SKM-1 treated with dmso at 0.1 percent for 144 hours (cell line): ENCODE measurements at regions not wholly inside any gene's neighbourhood (a gene's known extent, or its start where the extent isn't known, plus 50 kb on each side); places are given as distances from the start of the nearest gene placed in this dataset.
"Not testable (repeated sequence)": the region's sequence is repeated elsewhere in the genome, so short reads cannot be mapped to it uniquely, and the experiment has no call there.

ENCODE experiments used
- DNase-seq: peaks from one replicate; lab custom pipeline; 2025; ENCODE audit not compliant: unreplicated experiment; lab: John Stamatoyannopoulos, UW

DNA sequence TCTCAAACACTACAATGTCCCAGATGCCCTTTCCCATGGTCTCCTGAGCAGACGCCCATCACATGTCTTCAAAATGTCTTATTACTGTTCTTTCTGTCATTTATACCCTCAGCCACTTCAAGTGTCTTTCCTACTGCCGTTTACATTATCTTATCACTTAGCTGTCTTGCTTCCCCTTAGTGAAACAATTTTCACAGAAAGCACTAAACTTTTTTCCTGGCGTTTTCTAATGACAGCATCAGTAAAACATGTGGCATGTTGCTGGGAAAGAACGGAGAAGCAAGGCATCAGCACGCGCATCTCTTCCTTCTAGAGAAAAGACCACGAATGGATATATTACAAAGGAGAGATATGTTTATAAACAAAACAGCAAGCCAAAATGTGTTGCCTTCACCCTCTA lies 189.7 kb upstream of the SLIT2 start:
- DNase-seq: no peak

DNA sequence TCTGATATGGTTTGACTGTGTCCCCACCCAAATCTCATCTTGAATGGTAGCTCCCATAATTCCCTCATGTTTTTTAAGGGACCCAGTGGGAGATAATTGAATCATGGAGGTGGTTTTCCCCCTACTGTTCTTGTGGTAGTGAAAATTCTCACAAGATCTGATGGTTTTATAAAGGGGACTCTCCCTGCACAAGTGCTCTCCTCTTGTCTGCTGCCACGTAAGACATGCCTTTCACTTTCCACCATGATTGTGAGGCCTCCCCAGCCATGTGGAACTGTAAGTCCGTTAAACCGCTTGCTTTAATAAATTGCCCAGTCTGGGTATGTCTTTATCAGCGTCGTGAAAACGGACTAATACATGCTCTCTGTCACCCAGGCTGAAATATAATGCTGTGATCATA lies 200.9 kb upstream of the SLIT2 start:
- DNase-seq: no peak

DNA sequence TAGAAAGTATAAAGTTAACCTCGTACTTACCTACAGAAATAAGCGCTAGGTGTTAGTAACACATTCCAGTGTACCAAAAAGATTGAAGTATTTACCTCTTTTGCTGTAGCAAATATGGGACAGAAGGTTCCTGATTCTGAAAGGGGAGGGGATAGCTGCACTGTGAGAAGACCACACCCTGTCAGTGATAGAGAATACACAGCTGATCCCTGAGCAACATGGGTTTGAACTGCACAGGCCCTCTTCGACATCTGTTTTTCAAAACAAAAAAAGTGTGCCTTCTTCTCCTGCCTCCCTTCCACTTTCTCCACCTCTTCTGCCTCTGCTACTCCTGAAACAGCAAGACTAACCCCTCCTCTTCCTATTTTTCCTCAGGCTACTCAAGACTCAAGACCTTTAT lies 201.8 kb upstream of the SLIT2 start:
- no peak for DNase-seq

DNA sequence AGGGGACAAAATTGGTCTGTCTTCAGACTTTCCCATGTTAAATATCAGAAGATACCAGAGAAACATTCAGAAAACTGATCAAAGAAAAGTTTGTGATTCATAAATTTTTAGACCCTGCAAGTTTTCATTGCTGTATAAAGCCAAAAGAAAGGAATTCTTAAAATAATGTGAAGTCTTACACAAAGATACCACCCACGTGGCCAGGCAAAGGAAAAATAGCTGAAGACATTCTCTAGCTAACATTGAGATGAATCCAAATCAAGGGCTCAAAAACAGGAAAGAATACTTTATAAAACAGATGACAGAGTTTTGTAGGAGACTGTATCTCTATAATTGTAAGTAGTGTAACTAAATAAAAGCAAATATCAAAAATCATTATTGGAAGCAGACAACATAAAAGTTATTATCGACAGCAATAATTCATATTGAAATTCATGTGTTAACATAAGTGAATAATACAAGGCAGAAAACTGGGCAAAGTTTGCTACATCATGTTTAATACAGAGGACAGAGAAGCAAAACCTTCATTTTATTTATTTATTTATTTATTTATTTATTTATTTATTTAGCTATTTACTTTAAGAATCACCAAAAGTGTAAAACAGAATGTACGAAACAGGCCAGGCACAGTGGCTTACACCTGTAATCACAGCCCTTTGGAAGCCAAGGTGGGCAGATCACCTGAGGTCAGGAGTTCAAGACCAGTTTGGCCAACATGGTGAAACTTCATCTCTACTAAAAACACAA lies 204.6 kb upstream of the SLIT2 start:
- no peak for DNase-seq

DNA sequence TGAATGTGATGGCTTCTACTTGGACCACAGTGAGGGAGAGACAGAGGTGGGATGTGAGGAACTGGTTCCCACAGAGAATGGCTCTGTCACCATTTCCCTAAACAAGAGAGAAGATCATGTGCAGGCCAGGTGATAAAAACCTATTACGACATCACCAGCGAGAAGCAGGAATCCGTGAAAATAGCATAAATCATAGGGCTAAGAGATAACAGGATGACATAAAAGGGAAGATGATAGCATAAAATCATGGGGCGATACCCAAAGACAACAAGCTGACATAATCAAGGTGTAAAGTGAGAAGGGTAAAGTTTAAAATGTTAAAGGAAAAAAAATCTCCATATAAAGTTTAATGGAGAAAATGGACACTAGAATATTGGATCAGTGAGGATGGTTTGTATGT lies 205.5 kb upstream of the SLIT2 start:
- no peak for DNase-seq

DNA sequence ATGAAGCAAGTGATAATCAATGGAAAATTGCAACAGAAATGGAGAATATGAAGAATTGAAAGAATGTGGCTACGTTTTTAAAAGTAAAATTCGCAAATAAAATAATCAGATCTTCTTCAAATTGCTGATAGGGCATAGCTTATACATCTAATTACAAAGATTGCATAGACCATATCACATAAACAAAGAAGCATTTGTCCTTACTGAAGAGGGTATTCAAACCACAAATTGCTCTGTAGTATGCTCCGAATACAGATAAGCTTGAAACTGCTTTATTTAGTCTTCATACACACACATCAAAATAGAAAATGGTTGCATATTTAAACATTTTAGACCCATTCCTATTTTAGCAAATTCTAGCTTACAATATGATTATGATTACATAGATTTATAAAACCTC lies 206.7 kb upstream of the SLIT2 start:
- no peak for DNase-seq

DNA sequence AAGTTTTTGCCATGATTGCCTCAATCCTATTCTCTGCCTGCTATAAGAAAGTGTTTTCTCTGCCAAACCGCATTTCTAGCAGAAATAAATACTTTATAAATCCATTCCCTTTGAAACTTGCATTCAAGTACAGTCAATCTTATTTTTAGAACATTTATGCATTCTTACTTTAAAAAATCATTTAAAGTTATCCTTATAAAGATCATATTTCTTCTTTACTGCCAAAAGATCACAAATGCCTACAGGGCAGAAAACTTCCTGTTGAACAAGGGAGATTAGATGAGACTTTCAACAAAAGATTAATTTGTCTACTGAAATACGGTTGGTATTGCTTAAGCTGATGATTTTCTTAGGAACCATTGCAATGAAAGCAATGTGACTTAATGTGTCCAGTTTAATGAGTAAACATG lies 207.2 kb upstream of the SLIT2 start:
- DNase-seq: no peak

DNA sequence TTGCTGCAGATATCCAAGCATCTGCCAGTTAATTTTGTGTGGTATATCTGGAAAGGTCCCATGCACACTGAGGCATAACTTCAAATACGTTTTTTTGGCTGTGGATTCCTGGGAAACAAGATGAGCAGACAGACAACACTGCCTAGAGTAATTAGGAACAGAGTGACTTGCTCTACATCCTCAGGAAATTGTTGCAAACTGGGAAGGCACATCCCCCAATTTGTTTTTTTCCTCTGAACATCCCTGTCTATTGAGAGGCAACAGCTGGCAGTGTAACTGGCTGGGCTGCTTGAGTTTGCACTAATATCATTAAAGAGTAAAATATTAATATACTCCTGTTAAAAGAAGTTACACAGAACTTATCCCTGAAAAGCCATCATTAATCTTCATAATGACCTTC lies 207.7 kb upstream of the SLIT2 start:
- DNase-seq: no peak

DNA sequence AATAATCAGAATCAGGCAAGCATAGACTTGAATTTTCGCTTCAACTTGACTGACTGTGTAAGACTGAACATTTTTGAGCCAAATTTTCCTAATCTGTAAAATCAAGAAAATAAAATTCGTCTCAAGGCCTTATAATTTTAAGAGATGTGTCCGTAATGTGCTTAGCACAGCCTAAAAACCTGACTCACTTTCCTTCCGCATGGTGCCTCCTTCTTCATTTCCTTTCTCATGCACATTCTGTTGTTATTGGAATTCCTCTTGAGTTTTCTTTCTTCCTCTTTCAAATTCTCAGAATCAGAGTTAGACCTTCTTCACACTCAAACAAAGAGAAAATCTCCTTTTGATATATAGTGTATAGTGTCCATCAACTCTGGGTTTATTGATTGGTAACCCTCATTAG lies 208.9 kb upstream of the SLIT2 start:
- DNase-seq: no peak

DNA sequence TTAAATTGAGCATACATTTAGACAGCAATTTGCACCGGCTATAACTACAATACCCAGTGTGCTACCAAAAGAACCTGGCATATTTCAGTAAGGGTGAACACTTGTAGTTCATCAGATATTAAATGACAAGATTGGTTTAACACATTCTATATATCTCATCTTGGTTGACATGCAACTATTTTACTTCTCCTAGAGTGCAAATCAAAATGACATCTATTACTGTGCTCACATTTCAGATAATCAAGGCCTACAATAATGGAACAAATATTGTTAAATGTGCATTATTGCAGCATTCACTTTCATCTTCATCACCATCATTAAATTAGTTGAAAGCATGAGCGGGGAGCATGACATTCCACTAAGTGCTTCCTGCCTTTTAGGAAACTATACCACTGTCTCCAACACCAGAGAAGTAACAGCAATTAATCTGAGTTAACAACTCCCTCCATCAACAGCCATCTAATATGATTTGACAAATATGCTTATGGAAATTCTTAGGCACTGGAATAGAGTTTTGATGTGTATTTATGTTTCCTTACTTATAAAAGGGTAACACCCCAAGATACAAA lies 209.8 kb upstream of the SLIT2 start:
- DNase-seq: no peak

DNA sequence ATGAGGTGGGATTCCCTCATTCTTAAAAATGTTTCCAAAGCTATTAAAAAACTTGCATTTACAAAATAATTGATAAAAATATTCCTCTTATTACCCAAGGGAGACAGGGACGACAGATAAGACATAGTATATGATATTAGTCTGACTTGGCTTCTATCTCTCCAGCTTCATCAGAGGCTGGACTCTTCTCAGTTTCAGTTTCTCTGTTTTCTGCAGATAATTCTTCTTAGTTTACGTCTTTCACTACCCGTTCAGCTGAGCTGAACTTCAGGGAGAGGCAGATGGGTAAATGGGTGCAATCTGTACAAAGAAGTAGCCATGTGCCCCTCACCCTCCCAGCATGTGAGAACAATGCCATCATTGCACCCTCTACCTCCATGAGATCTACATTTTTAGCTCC lies 214.0 kb upstream of the SLIT2 start:
- DNase-seq: no peak

DNA sequence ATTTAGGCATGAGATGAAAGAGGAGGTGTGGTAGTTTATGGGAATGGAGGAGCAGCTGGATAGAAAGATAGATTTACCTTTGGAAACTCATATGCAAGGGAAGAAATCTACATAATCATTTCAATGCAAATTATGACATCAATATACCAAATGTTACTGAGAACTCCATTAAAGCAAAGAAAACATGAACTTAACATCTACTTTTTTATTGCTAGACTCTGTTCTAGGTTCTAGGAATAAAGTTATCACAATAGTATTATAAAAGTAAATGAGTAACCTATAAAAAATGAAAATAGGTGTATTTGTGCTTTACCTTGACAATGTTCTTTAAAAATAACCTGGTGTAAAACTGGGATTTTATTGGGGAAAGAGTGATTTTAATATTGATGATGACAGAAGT lies 221.6 kb upstream of the SLIT2 start:
- no peak for DNase-seq

DNA sequence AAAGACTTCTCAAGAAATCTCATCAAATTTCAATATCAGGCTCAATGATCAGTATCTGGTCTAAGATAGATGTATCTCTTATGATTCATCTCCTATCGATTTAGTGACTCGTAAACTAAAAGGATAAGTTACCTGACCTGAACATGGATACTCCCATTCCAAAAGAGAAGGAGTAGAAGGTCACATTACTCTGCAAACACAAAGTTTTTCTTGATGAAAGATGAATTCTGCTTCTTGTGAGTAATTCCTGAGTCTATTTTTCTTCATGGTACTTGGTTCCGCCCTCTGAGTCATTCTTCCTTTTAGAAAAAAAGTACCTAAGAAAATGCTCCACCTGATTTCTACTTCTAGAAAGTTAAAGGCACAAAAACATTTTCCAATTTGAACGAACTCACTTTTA lies 223.1 kb upstream of the SLIT2 start:
- DNase-seq: no peak

DNA sequence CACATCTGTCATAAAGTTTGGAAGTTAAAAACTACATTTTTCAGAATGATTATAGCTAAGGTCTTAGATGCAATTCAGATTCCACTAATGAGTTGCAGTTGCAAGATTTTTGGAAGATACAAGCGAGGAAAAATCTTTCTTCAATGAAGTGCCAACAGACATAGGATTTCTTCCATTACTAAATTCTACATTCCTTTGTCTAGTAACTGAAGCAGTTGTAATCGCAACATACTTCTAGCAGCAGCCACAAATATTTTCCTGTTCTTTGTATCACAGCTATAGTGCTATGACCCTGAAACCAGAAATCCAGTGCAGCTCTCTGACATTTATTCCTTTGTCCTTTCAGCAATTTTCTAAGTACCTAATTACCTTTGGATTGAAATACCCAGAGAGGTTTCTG lies 225.2 kb upstream of the SLIT2 start:
- no peak for DNase-seq

DNA sequence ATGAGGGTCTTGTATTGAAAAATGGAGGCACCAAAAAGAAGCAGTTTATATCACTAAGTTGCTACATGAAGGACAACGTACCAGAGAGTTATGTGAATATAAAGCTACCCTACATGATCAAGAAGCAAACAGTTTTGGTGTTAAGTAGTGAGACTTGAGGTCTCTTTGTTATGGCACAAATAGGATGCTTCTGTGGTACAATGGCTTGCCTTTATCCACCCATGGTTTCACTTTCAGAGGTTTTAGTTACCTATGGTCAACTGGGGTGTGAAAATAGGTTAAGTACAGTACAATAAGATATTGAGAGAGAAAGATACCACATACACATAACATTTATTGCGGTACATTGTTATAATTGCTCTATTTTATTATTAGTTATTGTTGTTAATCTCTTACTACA lies 229.2 kb upstream of the SLIT2 start:
- DNase-seq: no peak

DNA sequence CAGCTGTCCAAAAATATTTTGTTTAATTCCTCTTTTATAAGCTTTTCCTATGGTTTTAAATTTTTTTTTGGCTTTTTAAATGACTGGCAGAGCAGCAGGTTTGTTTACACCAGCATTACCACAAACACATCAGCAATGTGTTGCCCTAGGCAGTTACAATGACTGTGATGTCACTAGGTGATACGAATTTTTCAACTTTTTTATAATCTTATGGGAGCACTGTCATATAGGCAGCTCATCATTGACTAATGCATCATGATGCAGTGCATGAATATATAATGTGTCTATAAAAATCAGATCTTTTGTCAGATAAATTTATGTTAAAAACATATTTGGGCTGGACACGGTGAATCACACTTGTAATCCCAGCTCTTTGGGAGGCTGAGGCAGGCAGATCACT lies 231.6 kb upstream of the SLIT2 start:
- no peak for DNase-seq

DNA sequence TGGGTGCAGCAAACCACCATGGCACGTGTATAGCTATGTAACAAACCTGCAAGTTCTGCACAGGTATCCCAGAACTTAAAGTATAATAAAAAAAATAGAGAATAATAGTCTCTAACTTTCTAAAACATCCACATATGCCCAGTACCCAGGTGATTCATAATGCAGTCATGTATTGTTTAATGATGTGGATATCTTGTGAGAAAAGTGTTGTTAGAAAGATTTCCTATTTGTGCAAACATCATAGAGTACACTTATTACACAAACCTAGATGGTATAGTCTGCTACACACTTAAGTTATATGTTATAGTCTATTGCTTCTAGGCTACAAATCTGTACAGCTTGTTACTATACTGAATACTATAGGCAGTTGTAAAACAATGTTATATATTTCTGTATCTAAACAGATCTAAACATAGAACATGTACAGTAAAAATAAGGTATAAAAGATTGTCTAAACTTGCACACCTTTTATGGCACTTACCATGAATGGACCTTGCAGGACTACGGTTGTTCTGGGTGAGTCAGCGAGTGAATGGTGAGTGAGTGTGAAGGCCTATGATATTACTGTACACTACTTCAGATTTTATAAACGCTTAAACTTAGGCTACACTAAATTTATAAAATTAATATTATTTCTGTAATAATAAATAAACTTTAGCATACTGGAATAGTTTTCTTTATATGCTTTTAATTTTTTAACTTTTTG lies 232.2 kb upstream of the SLIT2 start:
- no peak for DNase-seq

DNA sequence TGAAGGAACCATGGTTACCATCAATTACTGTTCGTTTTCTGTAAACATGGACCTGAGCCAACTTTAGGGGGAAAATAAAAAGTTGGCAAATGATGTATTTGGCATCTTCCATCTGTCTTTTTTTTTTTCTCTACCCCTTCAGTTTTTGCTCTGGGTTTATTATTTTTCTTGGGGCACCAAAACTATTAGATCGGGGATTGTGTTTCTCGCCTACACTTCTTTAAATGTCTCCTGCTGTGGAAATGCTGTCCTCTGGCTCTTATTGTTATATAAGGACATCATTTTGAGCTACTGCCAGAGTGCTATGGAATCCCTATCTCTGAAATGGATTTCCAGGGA lies 234.0 kb upstream of the SLIT2 start:
- no peak for DNase-seq

DNA sequence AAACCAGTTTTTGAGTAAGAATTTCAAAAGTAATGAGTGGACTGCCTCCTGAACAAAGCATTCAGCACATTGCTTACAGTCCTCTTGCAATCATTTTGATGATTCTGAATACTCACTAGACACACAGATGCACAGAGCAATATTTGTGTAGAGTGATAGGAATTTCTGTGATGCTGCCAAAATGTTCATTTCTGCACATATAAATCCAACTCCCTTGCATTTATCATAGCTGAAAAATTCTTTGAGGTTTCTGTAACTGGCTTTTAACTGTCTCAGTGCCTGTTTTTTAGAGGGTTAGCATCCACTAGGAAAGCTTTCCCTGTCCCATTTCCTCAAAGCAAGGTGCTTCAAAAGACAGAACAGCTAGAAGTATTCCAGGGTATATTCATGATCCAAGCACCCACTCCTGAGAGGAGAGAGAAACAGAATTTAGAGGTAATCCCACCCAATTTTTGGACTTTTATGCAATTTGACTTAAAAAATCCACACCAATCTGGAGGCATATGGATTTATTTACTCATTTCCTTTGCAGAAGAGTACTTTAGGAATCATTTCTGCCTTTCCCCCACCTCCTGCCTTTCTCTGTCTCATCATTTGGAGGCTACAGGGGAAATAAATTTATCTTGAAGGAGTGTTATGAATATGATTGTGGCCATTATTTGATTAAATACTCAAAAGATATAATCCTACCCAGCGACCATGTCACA lies 234.5 kb upstream of the SLIT2 start:
- no peak for DNase-seq

DNA sequence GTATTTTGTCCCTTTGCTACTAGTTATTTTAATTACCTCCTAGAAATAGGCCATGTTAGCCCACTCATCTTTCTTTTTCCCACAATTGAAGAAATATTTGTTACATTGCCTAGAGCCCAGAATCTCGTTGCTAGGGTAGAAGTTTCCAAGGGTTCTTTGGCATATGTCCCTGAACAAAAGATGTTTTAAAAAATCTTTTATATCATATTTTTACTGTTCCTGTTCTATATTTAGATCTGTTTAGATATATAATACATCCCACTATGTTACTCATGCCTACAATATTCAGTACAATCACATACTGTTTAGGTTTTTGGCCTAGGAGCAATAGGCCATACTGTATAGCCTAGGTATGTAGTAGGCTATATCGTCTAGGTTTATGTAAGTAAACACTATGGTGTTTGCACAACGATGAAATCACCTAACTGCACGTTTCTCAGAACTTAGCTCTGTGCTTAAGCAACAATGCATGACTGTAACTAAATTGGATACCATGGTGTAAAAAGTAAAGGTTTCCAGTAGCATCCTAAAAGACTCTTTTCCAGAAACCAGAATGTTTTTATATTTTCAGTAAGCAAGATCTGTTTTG lies 236.0 kb upstream of the SLIT2 start:
- no peak for DNase-seq

DNA sequence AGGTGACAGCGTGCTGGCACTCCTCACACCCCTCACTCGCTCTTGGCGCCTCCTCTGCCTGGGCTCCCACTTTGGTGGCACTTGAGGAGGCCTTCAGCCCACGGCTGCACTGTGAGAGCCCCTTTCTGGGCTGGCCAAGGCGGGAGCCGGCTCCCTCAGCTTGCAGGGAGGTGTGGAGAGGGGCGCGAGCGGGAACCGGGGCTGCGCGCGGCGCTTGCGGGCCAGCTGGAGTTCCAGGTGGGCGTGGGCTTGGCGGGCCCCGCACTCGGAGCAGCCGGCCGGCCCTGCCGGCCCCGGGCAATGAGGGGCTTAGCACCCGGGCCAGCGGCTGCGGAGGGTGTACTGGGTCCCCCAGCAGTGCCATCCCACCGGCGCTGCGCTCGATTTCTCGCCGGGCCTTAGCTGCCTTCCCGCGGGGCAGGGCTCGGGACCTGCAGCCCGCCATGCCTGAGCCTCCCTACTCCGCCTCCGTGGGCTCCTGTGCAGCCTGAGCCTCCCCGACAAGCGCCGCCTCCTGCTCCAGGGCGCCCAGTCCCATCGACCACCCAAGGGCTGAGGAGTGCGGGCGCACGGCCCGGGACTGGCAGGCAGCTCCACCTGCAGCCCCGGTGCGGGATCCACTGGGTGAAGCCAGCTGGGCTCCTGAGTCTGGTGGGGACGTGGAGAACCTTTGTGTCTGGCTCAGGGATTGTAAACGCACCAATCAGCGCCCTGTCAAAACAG lies 247.7 kb upstream of the SLIT2 start:
- not testable (repeated sequence) for DNase-seq
